NCI-H2081 (cell line): ENCODE measurements at regions not wholly inside any gene's neighbourhood (a gene's known extent, or its start where the extent isn't known, plus 50 kb on each side); places are given as distances from the start of the nearest gene placed in this dataset.

Source experiments
- DNase-seq, 2 experiments: peaks; one replicate each; lab custom pipeline; 2025; lab: John Stamatoyannopoulos, UW

- no peak for DNase-seq
Observed at GRCh38 chr2:228653884-228654283, 472.4 kb upstream of the SPHKAP start.

GRCh38 chr2:228652366-228652765 is 470.9 kb upstream of the SPHKAP start:
- DNase-seq, result no peak

DNA sequence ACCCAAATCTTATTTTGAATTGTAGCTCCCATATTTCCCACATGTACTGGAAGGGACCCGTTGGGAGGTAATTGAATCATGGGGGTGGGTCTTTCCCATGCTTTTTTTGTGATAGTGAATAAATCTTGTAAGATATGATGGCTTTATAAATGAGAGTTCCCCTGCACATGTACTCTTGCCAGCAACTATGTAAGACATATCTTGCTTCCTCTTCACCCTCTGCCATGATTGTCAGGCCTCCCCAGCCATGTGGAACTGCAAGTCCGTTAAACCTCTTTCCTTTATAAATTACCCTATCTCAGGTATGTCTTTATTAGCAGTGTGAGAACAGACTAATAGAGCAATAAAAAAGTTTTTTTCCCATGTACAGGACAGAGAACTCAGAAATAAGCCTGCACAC is 468.4 kb upstream of the SPHKAP start:
- DNase-seq, result no peak

DNA sequence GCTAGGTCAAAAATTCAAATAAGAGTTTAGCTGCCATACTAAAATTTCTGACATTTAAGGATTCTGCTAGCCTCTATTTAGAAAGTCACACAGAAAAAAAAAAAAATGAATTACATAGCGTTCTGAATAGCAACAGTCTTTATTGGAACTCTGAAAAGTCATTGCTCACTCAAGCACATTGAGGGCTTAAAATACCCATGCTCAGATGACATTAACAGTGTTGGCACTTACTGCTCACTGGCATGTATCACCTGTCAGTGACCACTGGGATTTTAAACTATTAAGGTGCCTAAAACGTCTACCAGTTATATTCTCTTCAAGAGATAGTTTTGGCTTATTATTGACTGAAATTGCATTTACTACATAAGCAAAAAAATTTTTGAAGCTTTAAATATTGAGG is 468.0 kb upstream of the SPHKAP start:
- DNase-seq, result no peak

DNA sequence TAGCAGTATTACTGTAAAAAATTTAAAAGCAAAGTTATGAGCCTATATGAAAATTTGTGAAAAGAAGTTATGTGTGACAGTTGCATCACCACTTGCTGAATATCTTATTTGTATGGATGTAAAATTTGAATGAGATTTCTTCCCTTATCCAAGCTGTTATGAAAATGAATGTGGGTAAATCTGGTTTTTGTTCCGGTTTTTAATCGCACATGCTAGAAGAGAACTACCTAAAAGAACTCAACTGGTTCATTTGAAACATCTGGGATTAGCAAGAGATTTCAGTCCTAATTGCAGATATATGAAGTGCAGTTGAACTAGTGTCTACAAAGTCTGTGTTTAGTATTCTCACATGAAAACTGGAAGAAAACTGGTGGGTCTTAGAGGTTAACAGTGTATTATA is 467.1 kb upstream of the SPHKAP start:
- DNase-seq, result no peak

DNA sequence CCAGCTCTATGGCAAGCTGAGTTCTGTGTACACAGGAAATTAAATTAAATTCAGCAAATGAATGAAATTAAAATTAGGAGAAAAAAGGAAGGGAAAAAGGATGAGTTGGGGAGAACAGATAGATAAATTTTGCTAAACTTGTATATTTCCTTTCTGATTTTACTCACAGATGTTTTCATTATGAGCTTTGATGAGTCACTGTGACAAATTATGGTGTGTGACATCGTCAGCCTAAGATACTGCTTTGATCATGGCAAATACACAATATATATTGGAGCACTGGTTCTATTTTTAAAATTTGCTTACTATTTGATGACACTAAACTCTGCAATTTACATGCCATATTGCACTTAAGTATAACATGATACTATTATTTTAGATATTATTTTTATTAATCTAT is 464.6 kb upstream of the SPHKAP start:
- DNase-seq, result no peak

GRCh38 chr2:228644199-228644598 is 462.7 kb upstream of the SPHKAP start:
- DNase-seq, result no peak

GRCh38 chr2:228642861-228643260 is 461.4 kb upstream of the SPHKAP start:
- no peak for DNase-seq

DNA sequence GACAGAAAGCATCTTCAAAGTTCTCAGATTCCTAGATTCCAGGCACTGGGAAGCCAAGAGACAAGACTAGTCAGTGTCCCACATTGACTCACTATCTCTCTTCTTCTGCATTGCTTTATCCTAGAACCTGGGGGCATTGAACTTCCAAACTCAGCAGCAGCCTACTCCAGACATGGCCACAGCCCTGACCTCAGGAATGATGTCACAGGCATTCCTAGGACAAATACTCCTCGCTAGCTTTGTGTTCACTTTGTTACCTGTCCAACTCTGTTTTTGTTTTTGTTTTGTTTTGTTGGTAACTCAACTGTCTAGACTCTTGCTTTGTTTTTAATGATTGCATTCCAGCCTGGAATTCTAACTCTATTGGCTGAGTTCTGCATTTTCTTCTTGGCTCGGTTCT is 449.3 kb upstream of the SPHKAP start:
- DNase-seq, result no peak

- DNase-seq, result no peak
Observed at GRCh38 chr2:228629251-228629650, 447.8 kb upstream of the SPHKAP start.

GRCh38 chr2:228628682-228629081 is 447.2 kb upstream of the SPHKAP start:
- no peak for DNase-seq

- no peak for DNase-seq
Observed at GRCh38 chr2:228627510-228627909, 446.0 kb upstream of the SPHKAP start.

DNA sequence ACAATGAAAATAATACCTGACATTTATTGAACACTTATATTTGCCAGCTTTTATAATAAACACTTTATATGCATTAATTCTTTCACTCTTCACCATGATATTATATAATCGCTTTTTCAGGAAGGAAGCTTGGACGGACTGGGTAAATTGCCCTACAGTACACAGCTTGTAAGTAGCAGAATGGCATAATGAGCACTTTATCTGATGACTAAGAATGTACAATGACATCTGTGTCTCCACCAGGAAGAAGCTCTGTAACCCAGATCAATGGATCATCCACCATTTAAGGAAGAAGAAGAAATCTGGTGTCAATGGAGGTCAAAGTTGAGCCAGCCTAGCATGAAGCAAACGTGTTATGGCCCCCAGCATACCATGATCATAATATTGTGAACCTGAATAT is 444.0 kb upstream of the SPHKAP start:
- no peak for DNase-seq

DNA sequence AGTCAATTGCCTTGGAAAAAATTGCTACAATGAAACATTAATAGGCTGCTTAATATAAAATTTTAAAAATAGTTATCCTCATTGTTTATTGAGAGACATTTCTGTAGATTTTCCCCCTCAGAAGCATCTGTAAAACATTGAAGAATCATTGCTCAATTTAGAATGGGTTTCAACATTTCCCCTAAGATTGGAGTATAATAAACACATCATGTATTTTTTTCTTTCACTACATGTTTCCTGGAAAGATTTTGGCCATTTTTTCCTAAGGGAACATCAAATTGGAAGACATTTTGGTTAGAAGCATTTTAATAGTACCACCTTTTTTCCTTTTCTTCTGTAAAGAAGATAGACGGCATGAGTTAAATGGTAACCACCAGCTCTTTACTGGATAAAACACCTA is 443.2 kb upstream of the SPHKAP start:
- no peak for DNase-seq

DNA sequence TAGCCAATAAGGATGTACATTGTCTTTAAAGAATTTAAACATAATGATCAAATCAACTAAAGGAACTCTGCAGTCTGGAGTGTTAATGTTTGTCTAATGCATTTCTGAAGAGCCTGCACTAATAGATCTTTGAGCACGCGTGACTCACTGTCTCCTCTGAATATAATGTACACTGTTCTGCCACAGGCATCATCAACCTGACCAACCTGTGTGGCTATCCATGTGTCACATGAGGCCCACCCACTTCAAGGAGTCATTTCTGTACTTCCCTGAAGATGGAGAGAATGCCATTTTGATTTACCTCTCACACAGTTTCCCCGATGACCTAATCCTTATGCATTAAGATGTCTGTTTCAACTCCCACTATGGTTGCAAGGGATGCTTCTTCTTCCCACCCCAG is 434.0 kb upstream of the SPHKAP start:
- no peak for DNase-seq

- DNase-seq, result no peak
Observed at GRCh38 chr2:228614741-228615140, 433.3 kb upstream of the SPHKAP start.

- peak in 1 of 2 experiments; percentile 61 for DNase-seq
Observed at GRCh38 chr2:228613133-228613850, 431.8 kb upstream of the SPHKAP start.

DNA sequence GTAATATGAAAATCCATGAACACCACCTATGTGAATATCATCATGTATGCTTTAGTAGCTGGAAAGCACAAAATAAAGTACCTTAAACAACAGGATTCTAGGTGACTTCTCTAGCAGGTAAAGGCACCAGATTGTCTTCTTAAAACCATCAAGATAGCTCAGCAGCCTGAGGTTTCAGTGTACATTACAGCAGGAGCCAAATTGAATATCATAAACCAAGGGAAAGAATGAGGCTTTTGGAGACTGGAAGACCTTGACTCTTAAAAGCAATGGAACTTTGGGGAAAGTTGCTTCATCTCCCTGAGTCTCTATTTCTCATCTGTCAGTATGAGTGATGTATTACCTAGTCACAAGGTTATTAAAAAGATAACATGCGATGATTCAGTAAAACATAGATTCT is 429.7 kb upstream of the SPHKAP start:
- no peak for DNase-seq

- no peak for DNase-seq
Observed at GRCh38 chr2:228602288-228602687, 420.8 kb upstream of the SPHKAP start.

GRCh38 chr2:228600265-228600664 is 418.8 kb upstream of the SPHKAP start:
- DNase-seq, result no peak

- DNase-seq, result no peak
Observed at GRCh38 chr2:228599781-228600180, 418.3 kb upstream of the SPHKAP start.

DNA sequence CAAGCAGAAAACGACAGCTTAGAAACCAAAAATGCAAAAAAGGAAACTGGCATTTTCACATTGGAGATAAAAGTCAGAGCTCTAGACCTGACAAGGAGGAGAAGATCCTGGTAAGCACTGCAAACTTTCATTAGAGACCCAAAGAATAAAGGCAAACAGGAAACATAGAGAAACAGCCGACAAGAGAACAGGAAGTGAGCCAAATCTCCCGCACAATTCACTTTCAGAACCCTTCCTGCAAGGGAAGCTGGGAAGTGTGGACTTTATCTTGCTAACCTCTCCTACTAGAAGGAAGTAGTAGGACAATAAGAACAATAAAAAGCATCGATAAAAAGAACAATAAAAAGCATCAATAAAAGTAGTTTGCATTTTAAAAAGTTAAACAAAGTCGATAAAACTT is 417.8 kb upstream of the SPHKAP start:
- no peak for DNase-seq

DNA sequence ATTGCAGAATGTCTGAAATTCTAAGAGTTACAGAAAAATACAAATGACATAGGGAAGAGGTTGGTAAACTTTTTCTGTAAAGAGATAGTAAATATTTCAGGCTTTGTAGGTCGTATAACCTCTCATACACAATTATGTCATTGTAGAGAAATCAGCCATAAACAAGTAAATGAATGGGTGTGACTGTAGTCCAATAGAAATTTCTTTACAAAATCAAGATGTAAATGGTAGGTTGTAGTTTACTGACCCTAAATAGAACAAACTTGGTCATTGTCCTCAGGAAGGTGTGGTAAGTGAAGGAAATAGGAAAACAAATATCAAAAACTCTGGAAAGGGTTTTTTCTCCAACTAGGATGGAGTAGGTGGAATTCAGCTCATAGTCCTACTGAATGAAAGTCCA is 415.5 kb upstream of the SPHKAP start:
- DNase-seq, result no peak

- no peak for DNase-seq
Observed at GRCh38 chr2:228594012-228594411, 412.5 kb upstream of the SPHKAP start.

DNA sequence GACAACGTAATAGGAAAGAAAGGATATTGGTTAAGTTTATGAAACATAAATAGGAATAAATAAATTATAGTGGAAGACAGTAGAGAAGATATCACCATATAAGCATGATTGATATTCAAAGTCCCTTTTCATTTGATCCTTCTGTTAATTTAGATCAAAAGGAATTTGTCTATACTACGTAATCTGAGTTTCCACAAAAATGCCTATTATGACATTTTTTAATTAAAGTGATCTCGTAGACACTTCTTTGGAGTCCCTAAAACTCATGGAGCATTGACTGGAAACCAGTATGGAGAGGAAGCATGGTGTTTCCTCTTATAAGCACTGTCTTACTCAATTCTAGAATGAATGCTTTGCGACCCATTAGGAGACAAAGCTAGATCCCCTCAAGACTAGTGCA is 411.4 kb upstream of the SPHKAP start:
- DNase-seq, result no peak
